SK-N-SH (cell line): ENCODE measurements at regions not wholly inside any gene's neighbourhood (a gene's known extent, or its start where the extent isn't known, plus 50 kb on each side); places are given as distances from the start of the nearest gene placed in this dataset.

ENCODE experiments used
- CTCF ChIA-PET: fragments of 300-600, 350-600 bp; formaldehyde crosslinking; extraction: SDS; loops from one replicate; lab custom pipeline; 2021; lab: Yijun Ruan, JAX
- POLR2A ChIA-PET: fragments of 350-600 bp; sonication (Branson Sonifier 250); formaldehyde crosslinking; extraction: SDS; loops from one replicate; lab custom pipeline; 2020; ENCODE audit warnings: antibody characterized with exemption, inconsistent platforms; lab: Yijun Ruan, JAX
- DNase-seq: peaks from one replicate; pipeline ENCODE4 v3.0.0; 2012
- H2AFZ ChIP-seq: fragments of 200-600 bp; sonication (generic); 2 replicates; pipeline ENCODE4 v1.8.1; 2016; ENCODE audit warnings: antibody characterized with exemption, mild to moderate bottlenecking, low read depth
- H3F3A ChIP-seq: fragments of 200-600 bp; sonication (generic); replicated peaks from 2 replicates; pipeline ENCODE3; 2016; ENCODE audit warnings: antibody characterized with exemption, mild to moderate bottlenecking; ENCODE audit not compliant: insufficient read depth
- H3K27ac ChIP-seq, 2 experiments: fragments of 200-500 bp in 1 of 2; fragments of 200-600 bp in 1 of 2; sonication (Bioruptor generic) in 1 of 2; sonication (generic), shearing (Covaris generic) in 1 of 2; 2 replicates each; pipeline versions ENCODE4 v1.5.1 to v1.6.1; 2014 to 2016; ENCODE audit warnings: low read depth in 2 of 2, inconsistent platforms in 1 of 2, low read length in 1 of 2, mild to moderate bottlenecking in 1 of 2, mixed read lengths in 1 of 2
- H3K27me3 ChIP-seq: fragments of 200-600 bp; sonication (generic), shearing (Covaris generic); 2 replicates; pipeline ENCODE4 v1.6.1; 2016; ENCODE audit warnings: mixed run types; ENCODE audit not compliant: insufficient read depth
- H3K36me3 ChIP-seq, 2 experiments: fragments of 200-500 bp in 1 of 2; fragments of 200-600 bp in 1 of 2; sonication (Bioruptor generic) in 1 of 2; sonication (generic) in 1 of 2; replicated peaks in 1 of 2; 2 replicates each; pipeline versions ENCODE3 to v1.5.1; 2014 to 2016; ENCODE audit warnings: low read length in 1 of 2, mild to moderate bottlenecking in 1 of 2; ENCODE audit not compliant: insufficient read depth in 2 of 2, control insufficient read depth in 1 of 2
- H3K4me1 ChIP-seq, 2 experiments: fragments of 200-500 bp in 1 of 2; fragments of 200-600 bp in 1 of 2; sonication (Bioruptor generic) in 1 of 2; sonication (generic), shearing (Covaris generic) in 1 of 2; 2 replicates each; pipeline versions ENCODE4 v1.5.1 to v1.6.1; 2014 to 2016; ENCODE audit warnings: low read depth in 1 of 2, low read length in 1 of 2, mixed run types in 1 of 2; ENCODE audit not compliant: insufficient read depth in 2 of 2, control insufficient read depth in 1 of 2
- H3K4me2 ChIP-seq: fragments of 200-600 bp; sonication (generic), shearing (Covaris generic); 2 replicates; pipeline ENCODE4 v1.6.1; 2017; ENCODE audit warnings: mixed run types
- H3K4me3 ChIP-seq, 2 experiments: fragments of 200-500 bp in 1 of 2; fragments of 200-600 bp in 1 of 2; sonication (Bioruptor generic) in 1 of 2; sonication (generic), shearing (Covaris generic) in 1 of 2; 2 replicates each; pipeline versions ENCODE4 v1.5.1 to v1.8.1; 2014 to 2016; ENCODE audit warnings: low read depth in 2 of 2, inconsistent platforms in 1 of 2, low read length in 1 of 2, mild to moderate bottlenecking in 1 of 2, mixed read lengths in 1 of 2, moderate library complexity in 1 of 2
- H3K79me2 ChIP-seq: fragments of 200-600 bp; sonication (generic); 2 replicates; pipeline ENCODE4 v1.8.1; 2017; ENCODE audit warnings: mild to moderate bottlenecking; ENCODE audit not compliant: insufficient read depth
- H3K9ac ChIP-seq: fragments of 200-600 bp; sonication (generic); 2 replicates; pipeline ENCODE4 v1.6.1; 2017; ENCODE audit warnings: mixed run types
- H3K9me2 ChIP-seq: fragments of 200-600 bp; sonication (generic); 2 replicates; pipeline ENCODE4 v1.6.1; 2017; ENCODE audit warnings: mixed run types
- H3K9me3 ChIP-seq: fragments of 200-600 bp; sonication (generic); 2 replicates; pipeline ENCODE4 v1.6.1; 2017; ENCODE audit warnings: mixed run types, mild to moderate bottlenecking, moderate library complexity
- H4K20me1 ChIP-seq: fragments of 200-600 bp; sonication (generic); 2 replicates; pipeline ENCODE4 v1.6.1; 2017; ENCODE audit warnings: mild to moderate bottlenecking, mixed run types; ENCODE audit not compliant: insufficient read depth
- CTCF ChIP-seq: fragments of 200-600 bp; sonication (generic); IDR thresholded peaks from 2 replicates; pipeline ENCODE4 v1.6.1; 2017; ENCODE audit warnings: antibody characterized with exemption, mild to moderate bottlenecking, moderate library complexity
- EP300 ChIP-seq, 2 experiments: IDR thresholded peaks; 2 replicates each; pipeline versions ENCODE4 v1.4.0 to v1.6.1; 2012; ENCODE audit warnings: borderline replicate concordance in 1 of 2, low read depth in 1 of 2, low read length in 1 of 2
- FOSL2 ChIP-seq: IDR thresholded peaks from 2 replicates; pipeline ENCODE4 v1.4.0; 2012; ENCODE audit warnings: low read depth, mild to moderate bottlenecking, moderate library complexity, borderline replicate concordance
- IRF3 ChIP-seq: fragments of 150-350 bp; IDR thresholded peaks from 2 replicates; pipeline ENCODE4 v1.6.1; 2016; ENCODE audit warnings: mild to moderate bottlenecking, low read depth, low read length
- MEF2A ChIP-seq: IDR thresholded peaks from 2 replicates; pipeline ENCODE4 v1.4.0; 2012; ENCODE audit warnings: low read depth, borderline replicate concordance
- POLR2AphosphoS5 ChIP-seq: IDR thresholded peaks from 2 replicates; pipeline ENCODE4 v1.6.1; 2012; ENCODE audit warnings: low read depth, low read length
- RFX5 ChIP-seq: IDR thresholded peaks from 2 replicates; pipeline ENCODE4 v1.6.1; 2012; ENCODE audit warnings: mild to moderate bottlenecking, improper control_type of control experiment, low read length
- RXRA ChIP-seq: IDR thresholded peaks from 2 replicates; pipeline ENCODE4 v1.4.0; 2012; ENCODE audit warnings: low read depth, mild to moderate bottlenecking, borderline replicate concordance
- TAF1 ChIP-seq: IDR thresholded peaks from 2 replicates; pipeline ENCODE4 v1.6.1; 2012; ENCODE audit warnings: low read depth, mild to moderate bottlenecking, low read length, moderate library complexity, borderline replicate concordance
- USF1 ChIP-seq: IDR thresholded peaks from 2 replicates; pipeline ENCODE4 v1.4.0; 2012; ENCODE audit warnings: low read depth, borderline replicate concordance
- USF2 ChIP-seq: fragments of 150-350 bp; IDR thresholded peaks from 2 replicates; pipeline ENCODE4 v1.6.1; 2017; ENCODE audit warnings: antibody characterized with exemption, low read length, low read depth, borderline replicate concordance
- YY1 ChIP-seq: IDR thresholded peaks from 2 replicates; pipeline ENCODE4 v1.4.0; 2012; ENCODE audit warnings: low read depth, mild to moderate bottlenecking
- WGBS: methylation state at CpG from one replicate; pipeline ENCODE4 v1.1.6; 2017; ENCODE audit warnings: low lambda C conversion rate; 5-methylcytosine and 5-hydroxymethylcytosine counted together

- POLR2A ChIA-PET: no interaction called here
- CTCF ChIA-PET: interaction anchor here (0.8 to 2.4 kb wide), 8 partner anchors 10 to 1158 kb away, joined by 3 to 19 read pairs (median 4); no protein-coding TSS in a partner anchor
- Histone ChIP-seq H3K79me2 (no peaks in the 10 kb centered on the region), H3K36me3 (no peaks in the 10 kb centered on the region), H3K9ac (no peak overlapping the region), H3K9me2 (no peaks in the 10 kb centered on the region), H3K4me2 (no peak overlapping the region), H3K27me3 (no peaks in the 10 kb centered on the region), H3K9me3 (no peaks in the 10 kb centered on the region), H3K4me1 (no peaks in the 10 kb centered on the region), H3K27ac (no peak overlapping the region), H3K4me3 (no peak overlapping the region), H3F3A (no peaks in the 10 kb centered on the region), H2AFZ (no peak overlapping the region), H4K20me1 (no peaks in the 10 kb centered on the region)
- no peak for DNase-seq
- WGBS: 23% methylated on average over 2 of the region's 2 CpGs
- TF ChIP-seq CTCF: no peak
- no peak for TF ChIP-seq RFX5
Measured at GRCh38 chr3:80676261-80676660, 908.5 kb upstream of the ROBO1 start.

GRCh38 chr3:80675790-80676189 lies 908.0 kb upstream of the ROBO1 start:
- ChIA-PET POLR2A (no interaction called here), CTCF (interaction anchor here (1.2 to 2.4 kb wide), 4 partner anchors 13 to 1157 kb away, joined by 3 to 19 read pairs (median 4); no protein-coding TSS in a partner anchor)
- no peak overlapping the region for H3K9ac ChIP-seq

More at GRCh38 chr3:80675790-80676189, 908.0 kb upstream of the ROBO1 start:
- TF ChIP-seq USF1 (no peak), IRF3 (no peak), TAF1 (no peak), MEF2A (no peak), POLR2AphosphoS5 (no peak), RXRA (no peak), YY1 (no peak), FOSL2 (no peak), USF2 (no peak), RFX5 (no peak), CTCF (no peak), EP300 (IDR thresholded peaks at IDR 0.05; ENCODE audit: borderline replicate concordance in 1 of 2, low read depth in 1 of 2, low read length in 1 of 2) (no peak)
- TF ChIP-seq, all 33 proteins: peak for 0
- 28% methylated on average over 4 of the region's 4 CpGs for WGBS
- Histone ChIP-seq H3K27me3 (no peaks in the 10 kb centered on the region), H3K4me3 (no peak overlapping the region), H3K79me2 (no peaks in the 10 kb centered on the region), H3K4me1 (no peaks in the 10 kb centered on the region), H4K20me1 (no peaks in the 10 kb centered on the region), H3K27ac (no peak overlapping the region), H3F3A (no peaks in the 10 kb centered on the region), H3K36me3 (no peaks in the 10 kb centered on the region), H3K4me2 (no peak overlapping the region), H2AFZ (no peak overlapping the region), H3K9me3 (no peaks in the 10 kb centered on the region), H3K9me2 (no peaks in the 10 kb centered on the region)
- no peak for DNase-seq
